ENCODE measurements at regions not wholly inside any gene's neighbourhood (a gene's known extent, or its start where the extent isn't known, plus 50 kb on each side); places are given as distances from the start of the nearest gene placed in this dataset.

GRCh38 chr6:22432060-22432459 is 135.2 kb upstream of the PRL start:
- H3K36me3 ChIP-seq (ENCODE audit: control insufficient read depth, insufficient read depth, low read length), result no peaks in the 10 kb centered on the region
- H3K9me3 ChIP-seq (ENCODE audit: control insufficient read depth, low read length), result no peaks in the 10 kb centered on the region
- H3K4me3 Mint-ChIP-seq, result no peak overlapping the region
- no peaks in the 10 kb centered on the region for H3K9me3 Mint-ChIP-seq
- no peaks in the 10 kb centered on the region for H3K4me1 ChIP-seq (ENCODE audit: control insufficient read depth, insufficient read depth, low read length)
- peaks cover 4% of the 10 kb centered on the region for H3K4me1 Mint-ChIP-seq
- no peaks in the 10 kb centered on the region for H3K27me3 ChIP-seq (ENCODE audit: control insufficient read depth, insufficient read depth, low read length, poor library complexity, severe bottlenecking)
- H3K4me3 ChIP-seq (ENCODE audit: low read length), result no peak overlapping the region
- no peak for TF ChIP-seq CTCF (conservative IDR thresholded peaks at IDR 0.05)
- WGBS, 2 experiments (ENCODE audit: insufficient coverage in 1 of 2, insufficient read length in 1 of 2), result 94 to 100% methylated on average over 1 to 2 of the region's 2 CpGs
- no peak overlapping the region for H3K9ac ChIP-seq (ENCODE audit: extremely low read depth, low read length, poor library complexity, severe bottlenecking)
- DNase-seq, result no peak
- H3K27me3 Mint-ChIP-seq (ENCODE audit: insufficient read depth), result no peaks in the 10 kb centered on the region
- no peak overlapping the region for H3K27ac Mint-ChIP-seq
- H3K27ac ChIP-seq (ENCODE audit: low read depth, low read length), result no peak overlapping the region
- no peaks in the 10 kb centered on the region for H3K36me3 Mint-ChIP-seq (ENCODE audit: low read depth)

- 94 to 98% methylated on average over 3 to 6 of the region's 6 CpGs for WGBS, 2 experiments (ENCODE audit: insufficient coverage in 1 of 2, insufficient read length in 1 of 2)
- H3K9ac ChIP-seq (ENCODE audit: extremely low read depth, low read length, poor library complexity, severe bottlenecking), result no peak overlapping the region
- DNase-seq, result no peak
- Mint-ChIP-seq H3K9me3 (no peaks in the 10 kb centered on the region), H3K36me3 (ENCODE audit: low read depth) (no peaks in the 10 kb centered on the region), H3K4me1 (no peaks in the 10 kb centered on the region), H3K27me3 (ENCODE audit: insufficient read depth) (no peaks in the 10 kb centered on the region), H3K27ac (no peak overlapping the region), H3K4me3 (no peak overlapping the region)
- H3K4me3 ChIP-seq (ENCODE audit: low read length), result no peak overlapping the region
- no peaks in the 10 kb centered on the region for H3K27me3 ChIP-seq (ENCODE audit: control insufficient read depth, insufficient read depth, low read length, poor library complexity, severe bottlenecking)
- H3K9me3 ChIP-seq (ENCODE audit: control insufficient read depth, low read length), result no peaks in the 10 kb centered on the region
- no peaks in the 10 kb centered on the region for H3K4me1 ChIP-seq (ENCODE audit: control insufficient read depth, insufficient read depth, low read length)
- no peaks in the 10 kb centered on the region for H3K36me3 ChIP-seq (ENCODE audit: control insufficient read depth, insufficient read depth, low read length)
- TF ChIP-seq CTCF (conservative IDR thresholded peaks at IDR 0.05), result no peak
- no peak overlapping the region for H3K27ac ChIP-seq (ENCODE audit: low read depth, low read length)
These were observed 135.6 kb upstream of the HDGFL1 start for GRCh38 chr6:22433745-22434144.

GRCh38 chr6:22435151-22435550 is 134.2 kb upstream of the HDGFL1 start:
- Mint-ChIP-seq H3K27me3 (ENCODE audit: insufficient read depth) (no peaks in the 10 kb centered on the region), H3K4me1 (no peaks in the 10 kb centered on the region), H3K9me3 (no peaks in the 10 kb centered on the region), H3K27ac (no peak overlapping the region), H3K36me3 (ENCODE audit: low read depth) (no peaks in the 10 kb centered on the region), H3K4me3 (no peak overlapping the region)
- Histone ChIP-seq H3K4me1 (ENCODE audit: control insufficient read depth, insufficient read depth, low read length) (no peaks in the 10 kb centered on the region), H3K4me3 (ENCODE audit: low read length) (no peak overlapping the region), H3K27ac (ENCODE audit: low read depth, low read length) (no peak overlapping the region), H3K9me3 (ENCODE audit: control insufficient read depth, low read length) (no peaks in the 10 kb centered on the region), H3K36me3 (ENCODE audit: control insufficient read depth, insufficient read depth, low read length) (no peaks in the 10 kb centered on the region), H3K9ac (ENCODE audit: extremely low read depth, low read length, poor library complexity, severe bottlenecking) (no peak overlapping the region), H3K27me3 (ENCODE audit: control insufficient read depth, insufficient read depth, low read length, poor library complexity, severe bottlenecking) (no peaks in the 10 kb centered on the region)
- no peak for TF ChIP-seq CTCF (conservative IDR thresholded peaks at IDR 0.05)
- DNase-seq, result no peak
- WGBS, 2 experiments (ENCODE audit: insufficient coverage in 1 of 2, insufficient read length in 1 of 2), result 97 to 98% methylated on average over 4 of the region's 4 CpGs
